IPS-18c (cell line): ENCODE measurements at regions not wholly inside any gene's neighbourhood (a gene's known extent, or its start where the extent isn't known, plus 50 kb on each side); places are given as distances from the start of the nearest gene placed in this dataset.

Experiments
- H3K4me3 ChIP-seq: 2 replicates; pipeline ENCODE4 v1.7.0; 2013; ENCODE audit warnings: low read depth, mild to moderate bottlenecking, low read length, moderate library complexity; ENCODE audit not compliant: insufficient read depth
- H3K9me3 ChIP-seq: one replicate; pipeline ENCODE4 v1.6.1; 2013; ENCODE audit warnings: mild to moderate bottlenecking, low read length, moderate library complexity; ENCODE audit not compliant: control insufficient read depth, insufficient read depth

GRCh38 chr11:36996795-36997194 is 398.8 kb upstream of the RAG2 start:
- Histone ChIP-seq H3K9me3 (no peaks in the 10 kb centered on the region), H3K4me3 (no peak overlapping the region)

GRCh38 chr11:36994208-36994607 is 396.2 kb upstream of the RAG2 start:
- Histone ChIP-seq H3K9me3 (no peaks in the 10 kb centered on the region), H3K4me3 (no peak overlapping the region)

- H3K4me3 ChIP-seq, result no peak overlapping the region
- H3K9me3 ChIP-seq, result no peaks in the 10 kb centered on the region
Measured at GRCh38 chr11:36988556-36988955, 390.5 kb upstream of the RAG2 start.

- Histone ChIP-seq H3K9me3 (peaks cover 6% of the 10 kb centered on the region), H3K4me3 (no peak overlapping the region)
Measured at GRCh38 chr11:36985562-36985961, 387.5 kb upstream of the RAG2 start.

GRCh38 chr11:36976741-36977140 is 378.7 kb upstream of the RAG2 start:
- H3K4me3 ChIP-seq, result no peak overlapping the region
- H3K9me3 ChIP-seq, result peaks cover 5% of the 10 kb centered on the region

- Histone ChIP-seq H3K9me3 (peaks cover 2% of the 10 kb centered on the region), H3K4me3 (no peak overlapping the region)
Measured at GRCh38 chr11:36974771-36975170, 376.7 kb upstream of the RAG2 start.

- Histone ChIP-seq H3K4me3 (no peak overlapping the region), H3K9me3 (no peaks in the 10 kb centered on the region)
Measured at GRCh38 chr11:36953976-36954375, 355.9 kb upstream of the RAG2 start.

- no peaks in the 10 kb centered on the region for H3K9me3 ChIP-seq
- H3K4me3 ChIP-seq, result no peak overlapping the region
Measured at GRCh38 chr11:36948460-36949127, 350.6 kb upstream of the RAG2 start.

- Histone ChIP-seq H3K9me3 (no peaks in the 10 kb centered on the region), H3K4me3 (no peak overlapping the region)
Measured at GRCh38 chr11:36945384-36945783, 347.3 kb upstream of the RAG2 start.

GRCh38 chr11:36933481-36933880 is 335.4 kb upstream of the RAG2 start:
- H3K9me3 ChIP-seq, result no peaks in the 10 kb centered on the region
- no peak overlapping the region for H3K4me3 ChIP-seq

- no peak overlapping the region for H3K4me3 ChIP-seq
Measured at GRCh38 chr11:36931139-36931538, 333.1 kb upstream of the RAG2 start.

GRCh38 chr11:36930256-36930655 is 332.2 kb upstream of the RAG2 start:
- Histone ChIP-seq H3K9me3 (no peaks in the 10 kb centered on the region), H3K4me3 (no peak overlapping the region)

More at GRCh38 chr11:36931139-36931538, 333.1 kb upstream of the RAG2 start:
- H3K9me3 ChIP-seq, result no peaks in the 10 kb centered on the region

GRCh38 chr11:36929401-36929800 is 331.4 kb upstream of the RAG2 start:
- Histone ChIP-seq H3K9me3 (no peaks in the 10 kb centered on the region), H3K4me3 (no peak overlapping the region)

GRCh38 chr11:36928621-36929020 is 330.6 kb upstream of the RAG2 start:
- Histone ChIP-seq H3K9me3 (no peaks in the 10 kb centered on the region), H3K4me3 (no peak overlapping the region)

- no peaks in the 10 kb centered on the region for H3K9me3 ChIP-seq
- H3K4me3 ChIP-seq, result no peak overlapping the region
Measured at GRCh38 chr11:36899800-36900199, 301.8 kb upstream of the RAG2 start.

- Histone ChIP-seq H3K4me3 (no peak overlapping the region), H3K9me3 (no peaks in the 10 kb centered on the region)
Measured at GRCh38 chr11:36890841-36891240, 292.8 kb upstream of the RAG2 start.

GRCh38 chr11:36890121-36890679 is 292.2 kb upstream of the RAG2 start:
- Histone ChIP-seq H3K9me3 (no peaks in the 10 kb centered on the region), H3K4me3 (no peak overlapping the region)

GRCh38 chr11:36885154-36885553 is 287.1 kb upstream of the RAG2 start:
- Histone ChIP-seq H3K9me3 (peaks cover 2% of the 10 kb centered on the region), H3K4me3 (no peak overlapping the region)

GRCh38 chr11:36878737-36879136 is 280.7 kb upstream of the RAG2 start:
- no peak overlapping the region for H3K4me3 ChIP-seq
- H3K9me3 ChIP-seq, result peaks cover 2% of the 10 kb centered on the region
